ENCODE measurements at regions not wholly inside any gene's neighbourhood (a gene's known extent, or its start where the extent isn't known, plus 50 kb on each side); places are given as distances from the start of the nearest gene placed in this dataset.

- TF ChIP-seq, protein P1, sequence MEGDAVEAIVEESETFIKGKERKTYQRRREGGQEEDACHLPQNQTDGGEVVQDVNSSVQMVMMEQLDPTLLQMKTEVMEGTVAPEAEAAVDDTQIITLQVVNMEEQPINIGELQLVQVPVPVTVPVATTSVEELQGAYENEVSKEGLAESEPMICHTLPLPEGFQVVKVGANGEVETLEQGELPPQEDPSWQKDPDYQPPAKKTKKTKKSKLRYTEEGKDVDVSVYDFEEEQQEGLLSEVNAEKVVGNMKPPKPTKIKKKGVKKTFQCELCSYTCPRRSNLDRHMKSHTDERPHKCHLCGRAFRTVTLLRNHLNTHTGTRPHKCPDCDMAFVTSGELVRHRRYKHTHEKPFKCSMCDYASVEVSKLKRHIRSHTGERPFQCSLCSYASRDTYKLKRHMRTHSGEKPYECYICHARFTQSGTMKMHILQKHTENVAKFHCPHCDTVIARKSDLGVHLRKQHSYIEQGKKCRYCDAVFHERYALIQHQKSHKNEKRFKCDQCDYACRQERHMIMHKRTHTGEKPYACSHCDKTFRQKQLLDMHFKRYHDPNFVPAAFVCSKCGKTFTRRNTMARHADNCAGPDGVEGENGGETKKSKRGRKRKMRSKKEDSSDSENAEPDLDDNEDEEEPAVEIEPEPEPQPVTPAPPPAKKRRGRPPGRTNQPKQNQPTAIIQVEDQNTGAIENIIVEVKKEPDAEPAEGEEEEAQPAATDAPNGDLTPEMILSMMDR (tag by site-specific recombination; IDR thresholded peaks at IDR 0.05), result no peak
- TF ChIP-seq, protein P2, sequence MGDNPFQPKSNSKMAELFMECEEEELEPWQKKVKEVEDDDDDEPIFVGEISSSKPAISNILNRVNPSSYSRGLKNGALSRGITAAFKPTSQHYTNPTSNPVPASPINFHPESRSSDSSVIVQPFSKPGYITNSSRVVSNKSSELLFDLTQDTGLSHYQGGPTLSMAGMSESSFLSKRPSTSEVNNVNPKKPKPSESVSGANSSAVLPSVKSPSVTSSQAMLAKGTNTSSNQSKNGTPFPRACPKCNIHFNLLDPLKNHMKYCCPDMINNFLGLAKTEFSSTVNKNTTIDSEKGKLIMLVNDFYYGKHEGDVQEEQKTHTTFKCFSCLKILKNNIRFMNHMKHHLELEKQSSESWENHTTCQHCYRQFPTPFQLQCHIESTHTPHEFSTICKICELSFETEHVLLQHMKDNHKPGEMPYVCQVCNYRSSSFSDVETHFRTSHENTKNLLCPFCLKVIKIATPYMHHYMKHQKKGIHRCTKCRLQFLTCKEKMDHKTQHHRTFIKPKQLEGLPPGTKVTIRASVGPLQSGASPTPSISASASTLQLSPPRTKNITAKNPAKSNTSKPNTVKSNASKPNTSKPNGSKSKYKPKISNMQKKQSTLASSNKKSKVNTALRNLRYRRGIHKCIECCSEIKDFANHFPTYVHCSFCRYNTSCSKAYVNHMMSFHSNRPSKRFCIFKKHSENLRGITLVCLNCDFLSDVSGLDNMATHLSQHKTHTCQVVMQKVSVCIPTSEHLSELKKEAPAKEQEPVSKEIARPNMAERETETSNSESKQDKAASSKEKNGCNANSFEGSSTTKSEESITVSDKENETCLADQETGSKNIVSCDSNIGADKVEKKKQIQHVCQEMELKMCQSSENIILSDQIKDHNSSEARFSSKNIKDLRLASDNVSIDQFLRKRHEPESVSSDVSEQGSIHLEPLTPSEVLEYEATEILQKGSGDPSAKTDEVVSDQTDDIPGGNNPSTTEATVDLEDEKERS (tag by site-specific recombination; IDR thresholded peaks at IDR 0.05), result no peak
- TF ChIP-seq ZSCAN5A (tag by site-specific recombination; IDR thresholded peaks at IDR 0.05) (no peak), ZBTB7A (tag by site-specific recombination; IDR thresholded peaks at IDR 0.05; ENCODE audit: low read depth) (no peak)
Measured at GRCh38 chr4:188841523-188841922, 702.3 kb downstream of the TRIML1 start.
